K562 (cell line): ENCODE measurements at regions not wholly inside any gene's neighbourhood (a gene's known extent, or its start where the extent isn't known, plus 50 kb on each side); places are given as distances from the start of the nearest gene placed in this dataset.

Experiments used
- ATAC-seq: fragments of 200-7000 bp; cut with Tn5 transposase; 3 replicates; pipeline ENCODE4 v1.9.1; 2020; ENCODE audit warnings: moderate library complexity
- BruUV-seq: library from RNA; stranded (reverse); fragments of 400-500 nt; replicated peaks from 2 replicates; lab custom pipeline; 2021; lab: Mats Ljungman, UMichigan
- CTCF ChIA-PET: fragments of 300-600 bp; formaldehyde crosslinking; extraction: SDS; loops from one replicate; lab custom pipeline; 2021; ENCODE audit warnings: low intra/inter-chr PET ratio; lab: Yijun Ruan, JAX
- POLR2A ChIA-PET: fragments of 300-600, 350-650 bp; sonication (Branson Sonifier 250); formaldehyde crosslinking; extraction: SDS; loops from one replicate; lab custom pipeline; 2021; ENCODE audit warnings: antibody characterized with exemption, inconsistent platforms; lab: Yijun Ruan, JAX
- DNase-seq, 4 experiments: peaks; one replicate each; pipeline versions ENCODE4 v3.0.0 to v3.0.0-alpha.2; 2011 to 2018; ENCODE audit warnings: low spot score in 3 of 4, mixed read lengths in 3 of 4; ENCODE audit errors: extremely low read depth in 1 of 4
- FAIRE-seq: peaks from 2 replicates; lab custom pipeline; 2011; peaks lifted over from hg19 to GRCh38; lab: Jason Lieb, UNC
- H2AFZ ChIP-seq: 2 replicates; pipeline ENCODE4 v1.6.0; 2011; ENCODE audit warnings: low read depth, low read length, control low read depth, inconsistent platforms
- H3K27ac ChIP-seq: fragments of 200-600 bp; 3 replicates; pipeline ENCODE4 v1.8.0; 2011; ENCODE audit warnings: low read depth, mild to moderate bottlenecking, control low read depth, inconsistent platforms, low read length, moderate library complexity, mixed read lengths; ENCODE audit errors: extremely low read depth
- H3K27me3 ChIP-seq, 2 experiments: fragments of 300-600 bp in 1 of 2; 2 replicates in 1 of 2; 3 replicates in 1 of 2; pipeline versions ENCODE4 v1.6.0 to v1.8.0; 2011; ENCODE audit warnings: inconsistent platforms in 2 of 2, low read length in 2 of 2, mild to moderate bottlenecking in 1 of 2, mixed read lengths in 1 of 2, moderate library complexity in 1 of 2; ENCODE audit not compliant: control insufficient read depth in 2 of 2, insufficient read depth in 2 of 2
- H3K36me3 ChIP-seq: fragments of 300-600 bp; 3 replicates; pipeline ENCODE4 v1.8.0; 2011; ENCODE audit warnings: mild to moderate bottlenecking, low read length, inconsistent platforms; ENCODE audit not compliant: control insufficient read depth, insufficient read depth
- H3K4me1 ChIP-seq, 2 experiments: fragments of 200-600 bp in 1 of 2; replicated peaks in 1 of 2; 2 replicates in 1 of 2; 3 replicates in 1 of 2; pipeline versions ENCODE4 v1.5.1 to v1.8.0; 2011; ENCODE audit warnings: inconsistent platforms in 2 of 2, low read length in 2 of 2, mild to moderate bottlenecking in 1 of 2, mixed read lengths in 1 of 2, moderate library complexity in 1 of 2; ENCODE audit not compliant: control insufficient read depth in 2 of 2, insufficient read depth in 2 of 2
- H3K4me2 ChIP-seq: 2 replicates; pipeline ENCODE4 v1.6.1; 2011; ENCODE audit warnings: low read length, control low read depth, inconsistent platforms, mixed read lengths; ENCODE audit not compliant: insufficient read depth
- H3K4me3 ChIP-seq: fragments of 200-600 bp; sonication (generic), shearing (Covaris generic); 2 replicates; pipeline ENCODE4 v1.5.1; 2016; ENCODE audit warnings: control low read depth, inconsistent platforms
- H3K79me2 ChIP-seq: fragments of 200-600 bp; 3 replicates; pipeline ENCODE4 v1.8.0; 2011; ENCODE audit warnings: low read length, inconsistent platforms; ENCODE audit not compliant: control insufficient read depth, insufficient read depth
- H3K9ac ChIP-seq, 2 experiments: 2 replicates each; pipeline versions ENCODE4 v1.6.0 to v1.6.1; 2011; ENCODE audit warnings: low read depth in 2 of 2, low read length in 2 of 2, control low read depth in 1 of 2, inconsistent platforms in 1 of 2, mild to moderate bottlenecking in 1 of 2, mixed read lengths in 1 of 2; ENCODE audit not compliant: insufficient read depth in 1 of 2
- H3K9me1 ChIP-seq: one replicate; pipeline ENCODE4 v1.6.0; 2011; ENCODE audit warnings: inconsistent platforms, mild to moderate bottlenecking, low read length, moderate library complexity; ENCODE audit not compliant: control insufficient read depth, insufficient read depth
- H3K9me3 ChIP-seq: replicated peaks from 2 replicates; pipeline ENCODE4 v1.5.1; 2011; ENCODE audit warnings: low read depth, low read length, inconsistent platforms; ENCODE audit not compliant: control insufficient read depth, insufficient read depth
- H4K20me1 ChIP-seq: replicated peaks from 2 replicates; pipeline ENCODE4 v1.6.1; 2011; ENCODE audit warnings: low read length, inconsistent platforms, mixed read lengths; ENCODE audit not compliant: control insufficient read depth, insufficient read depth
- NR2F6 ChIP-seq: fragments of 450-650 bp; formaldehyde crosslinking; IDR thresholded peaks from 2 replicates; pipeline ENCODE4 v1.4.0; 2020; ENCODE audit warnings: mild to moderate bottlenecking
- REST ChIP-seq, 2 experiments: fragments of 450-650 bp; formaldehyde crosslinking in 1 of 2; IDR thresholded peaks; 2 replicates each; pipeline versions ENCODE4 v1.4.0 to v1.6.1; 2014 to 2020; ENCODE audit warnings: mild to moderate bottlenecking in 2 of 2, borderline replicate concordance in 1 of 2, low read depth in 1 of 2
- WGBS: fragments of 100-300 bp; shearing (Covaris generic); methylation state at CpG from one replicate; pipeline ENCODE4 v1.1.6; 2016; ENCODE audit warnings: low coverage, mixed read lengths; ENCODE audit not compliant: insufficient coverage; ENCODE audit errors: missing lambda C conversion rate; 5-methylcytosine and 5-hydroxymethylcytosine counted together
- in situ Hi-C: fragments of 300-500 bp; cut with MboI; formaldehyde crosslinking; loops from 4 replicates; pipeline ENCODE4 v1.15.0; 2018; ENCODE audit warnings: inconsistent platforms, mixed read lengths
- intact Hi-C: fragments of 100-400 bp; cut with micrococcal nuclease; formaldehyde crosslinking; loops from 2 replicates; pipeline ENCODE4 v1.14.2; 2022

GRCh38 chr11:24298146-24298545 lies 198.7 kb upstream of the LUZP2 start:
- no peak overlapping the region for H3K9ac ChIP-seq
- no peaks in the 10 kb centered on the region for H3K36me3 ChIP-seq
- ChIA-PET CTCF (no interaction called here), POLR2A (no interaction called here)
- FAIRE-seq (no peak), DNase-seq (no peak), ATAC-seq (no peak)
- no peak overlapping the region for H3K27ac ChIP-seq
- no peak overlapping the region for H3K4me2 ChIP-seq
- intact Hi-C loops: no loop called here
- in situ Hi-C loops: no loop called here
- H3K4me3 ChIP-seq: no peak overlapping the region
- 0% methylated on average over 2 of the region's 2 CpGs for WGBS
- no peaks in the 10 kb centered on the region for H3K9me3 ChIP-seq
- no peaks in the 10 kb centered on the region for H3K79me2 ChIP-seq
- TF ChIP-seq REST (IDR thresholded peaks at IDR 0.05; ENCODE audit: borderline replicate concordance) (no peak), REST (CRISPR knock-in tag; IDR thresholded peaks at IDR 0.05; ENCODE audit: low read depth) (no peak), NR2F6 (CRISPR knock-in tag) (no peak)
- no TSS peak for BruUV-seq
- no peaks in the 10 kb centered on the region for H3K9me1 ChIP-seq
- no peaks in the 10 kb centered on the region for H4K20me1 ChIP-seq
- no peak overlapping the region for H2AFZ ChIP-seq
- H3K27me3 ChIP-seq: no peaks in the 10 kb centered on the region
- no peaks in the 10 kb centered on the region for H3K4me1 ChIP-seq
